GM19452 (cell line): ENCODE measurements at regions not wholly inside any gene's neighbourhood (a gene's known extent, or its start where the extent isn't known, plus 50 kb on each side); places are given as distances from the start of the nearest gene placed in this dataset.
"Not testable (repeated sequence)": the region's sequence is repeated elsewhere in the genome, so short reads cannot be mapped to it uniquely, and the experiment has no call there.

Experiments
- ATAC-seq: cut with Tn5 transposase; IDR thresholded peaks from one replicate; pipeline ENCODE4 v1.9.1; 2021; ENCODE audit not compliant: unreplicated experiment

GRCh38 chr7:131653418-131654248 lies 97.2 kb upstream of the PODXL start:
- no peak for ATAC-seq

DNA sequence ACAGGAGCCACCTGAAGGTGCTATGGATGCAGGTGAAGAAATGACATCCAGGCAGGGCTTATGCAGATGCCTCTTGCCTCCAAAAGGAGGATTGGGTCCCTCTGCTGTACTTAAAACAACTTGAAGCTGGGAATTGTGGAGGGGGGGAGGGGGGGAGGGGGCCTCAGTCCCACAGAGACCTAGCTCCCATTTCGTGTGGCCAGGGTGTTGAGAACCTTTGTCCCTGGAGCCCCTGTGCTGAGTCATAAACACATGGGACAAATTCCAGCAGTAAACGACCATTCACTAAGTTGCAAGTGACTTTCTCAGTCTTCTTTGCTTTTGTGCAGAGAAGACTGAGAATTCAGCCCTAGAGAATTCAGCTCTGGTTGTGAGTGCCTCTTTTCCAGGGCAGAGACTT lies 96.5 kb upstream of the PODXL start:
- no peak for ATAC-seq

DNA sequence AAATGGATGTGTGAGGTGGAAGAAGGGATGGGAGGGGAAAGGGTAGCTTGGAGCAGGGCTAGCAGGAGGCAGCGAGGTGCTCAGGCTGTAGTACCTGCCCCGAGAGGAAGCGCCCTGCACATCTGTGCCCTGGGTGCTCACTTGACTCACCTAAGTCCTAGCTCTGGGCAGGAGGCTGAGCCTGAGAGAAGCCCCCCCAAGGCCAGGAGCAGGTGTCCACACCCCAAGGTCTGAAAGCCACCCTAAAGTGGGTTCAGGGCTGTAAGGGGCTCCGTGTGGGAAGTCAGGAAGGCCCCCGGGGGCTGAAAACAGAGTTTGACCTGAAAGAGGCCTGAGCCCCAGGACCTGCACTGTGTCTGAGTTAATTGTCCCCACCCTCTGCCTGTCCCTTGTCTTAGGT lies 95.8 kb upstream of the PODXL start:
- no peak for ATAC-seq

GRCh38 chr7:131649879-131650278 lies 93.5 kb upstream of the PODXL start:
- no peak for ATAC-seq

- ATAC-seq, result no peak
These were observed 92.6 kb upstream of the PODXL start for GRCh38 chr7:131649003-131649541.

DNA sequence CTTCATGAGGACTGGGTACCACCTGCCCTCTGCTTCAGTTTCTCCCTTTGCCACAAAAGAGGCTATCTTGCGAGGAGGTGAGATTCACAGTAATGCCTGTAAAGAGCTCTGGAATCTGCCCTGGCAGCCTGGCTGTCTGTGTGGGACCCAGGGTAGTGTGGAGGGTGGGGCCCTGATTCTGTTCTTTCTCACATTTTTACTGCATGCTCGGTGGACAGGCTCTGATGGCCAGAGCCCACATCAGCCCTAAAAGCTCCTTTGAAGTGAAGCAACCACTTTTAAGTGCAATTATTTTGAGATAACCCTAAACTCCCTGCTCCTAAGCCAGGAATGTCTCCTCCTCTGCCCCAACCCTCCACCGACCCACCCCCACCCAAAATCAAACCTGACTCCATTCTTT lies 92.1 kb upstream of the PODXL start:
- ATAC-seq, result no peak

DNA sequence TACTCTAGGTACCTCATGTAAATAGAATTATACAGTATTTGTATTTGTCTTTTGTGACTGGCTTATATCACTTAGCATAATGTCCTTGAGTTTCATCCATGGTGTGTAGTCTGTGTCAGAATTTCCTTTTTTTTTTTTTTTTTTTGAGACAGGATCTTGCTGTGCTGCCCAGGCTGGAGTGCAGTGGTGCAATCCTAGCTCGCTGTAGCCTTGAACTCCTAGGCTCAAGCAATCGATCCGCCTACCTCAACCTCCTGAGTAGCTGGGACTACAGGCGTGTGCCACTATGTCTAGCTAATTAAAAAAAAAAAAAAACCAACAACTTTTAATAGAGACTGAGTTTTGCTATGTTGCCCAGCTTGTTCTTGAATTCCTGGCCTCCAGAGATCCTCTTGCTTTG lies 89.8 kb upstream of the PODXL start:
- ATAC-seq, result no peak

GRCh38 chr7:131642429-131642828 lies 86.0 kb upstream of the PODXL start:
- ATAC-seq, result no peak

- no peak for ATAC-seq
These were observed 84.3 kb upstream of the PODXL start for GRCh38 chr7:131640686-131641085.

- ATAC-seq, result no peak
These were observed 82.4 kb upstream of the PODXL start for GRCh38 chr7:131638641-131639430.

- no peak for ATAC-seq
These were observed 81.4 kb upstream of the PODXL start for GRCh38 chr7:131637859-131638258.

GRCh38 chr7:131636092-131636491 lies 79.7 kb upstream of the PODXL start:
- no peak for ATAC-seq

DNA sequence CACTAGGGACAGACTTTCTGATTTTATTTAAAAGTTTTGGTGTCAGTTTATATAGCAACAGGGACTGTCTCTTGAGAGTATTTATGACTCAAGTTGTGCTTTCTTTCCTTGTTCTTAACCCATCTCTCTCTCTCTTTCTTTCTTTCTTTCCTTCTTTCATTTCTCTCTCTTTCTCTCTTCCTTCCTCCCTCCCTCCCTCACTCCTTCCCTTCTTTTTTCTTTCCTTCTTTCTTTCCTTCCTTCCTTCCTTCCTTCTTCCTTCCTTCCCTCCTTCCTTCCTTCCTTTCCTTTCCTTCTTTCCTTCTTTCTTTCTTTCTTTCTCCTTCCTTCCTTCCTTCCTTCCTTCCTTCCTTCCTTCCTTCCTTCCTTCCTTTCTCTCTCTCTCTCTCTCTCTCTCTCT lies 77.8 kb upstream of the PODXL start:
- not testable (repeated sequence) for ATAC-seq

DNA sequence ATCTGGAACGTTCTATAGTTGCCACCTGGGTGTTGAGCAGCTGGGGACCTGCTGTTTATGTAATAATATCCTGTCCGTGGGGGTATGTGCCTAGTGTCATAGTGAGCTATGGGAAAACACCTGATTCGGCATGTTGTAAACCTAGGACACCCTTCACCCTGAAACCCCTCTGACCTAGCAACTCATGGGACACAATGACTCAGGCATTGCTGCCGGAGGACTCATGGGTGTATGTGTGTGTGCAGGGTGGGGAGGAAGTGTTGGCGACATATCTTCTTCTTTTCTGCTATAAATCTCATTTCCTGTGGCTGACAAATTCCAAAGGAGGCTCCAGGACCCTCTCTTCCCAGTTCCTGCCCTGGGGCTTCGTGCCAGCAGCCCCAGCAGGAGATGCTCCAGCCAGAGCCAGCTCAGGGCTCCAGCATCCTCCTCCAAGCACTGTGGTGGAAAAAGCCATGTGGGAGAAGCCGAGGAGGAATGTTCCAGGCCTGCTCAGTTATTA lies 77.0 kb upstream of the PODXL start:
- ATAC-seq, result no peak

DNA sequence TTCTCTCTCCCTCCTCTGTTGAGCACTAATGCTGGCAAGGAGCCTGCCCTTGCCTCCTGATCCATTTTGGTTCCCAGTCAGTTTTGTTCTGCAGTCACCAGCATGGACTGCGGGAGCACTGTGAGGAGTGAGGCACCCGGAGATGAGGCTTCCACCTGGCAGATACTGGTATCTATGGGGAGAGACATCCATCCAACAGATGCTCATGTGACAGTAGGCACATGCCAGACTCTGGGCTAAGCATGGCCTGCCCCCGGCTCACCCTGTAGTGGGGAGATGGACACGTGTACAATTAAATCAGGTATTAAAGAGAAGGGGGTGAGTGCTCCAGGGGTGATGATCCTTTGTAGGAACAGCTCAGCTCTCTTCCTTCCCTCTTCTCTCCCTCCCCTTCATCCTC lies 74.0 kb upstream of the PODXL start:
- ATAC-seq, result no peak

GRCh38 chr7:131629217-131629882 lies 72.9 kb upstream of the PODXL start:
- ATAC-seq, result no peak

DNA sequence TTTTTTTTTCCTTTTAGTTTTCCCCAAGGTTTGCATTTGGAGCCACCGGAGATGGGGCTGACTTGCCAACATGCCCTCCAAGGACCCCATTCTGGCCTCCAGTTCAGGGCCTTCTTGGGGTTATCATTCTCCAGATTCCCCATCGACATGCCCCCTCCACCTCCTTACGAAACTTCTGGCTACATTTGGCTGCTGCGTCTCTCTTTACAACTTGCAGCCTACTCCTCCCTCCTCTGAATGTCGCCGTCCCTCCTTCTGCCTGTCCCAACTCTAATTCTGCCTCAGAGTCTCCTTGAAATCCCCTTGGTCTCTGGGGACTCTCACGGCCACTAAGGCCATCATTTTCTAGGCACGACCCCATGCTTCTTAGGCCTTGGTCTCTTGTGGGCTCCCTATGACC lies 72.2 kb upstream of the PODXL start:
- ATAC-seq, result no peak

DNA sequence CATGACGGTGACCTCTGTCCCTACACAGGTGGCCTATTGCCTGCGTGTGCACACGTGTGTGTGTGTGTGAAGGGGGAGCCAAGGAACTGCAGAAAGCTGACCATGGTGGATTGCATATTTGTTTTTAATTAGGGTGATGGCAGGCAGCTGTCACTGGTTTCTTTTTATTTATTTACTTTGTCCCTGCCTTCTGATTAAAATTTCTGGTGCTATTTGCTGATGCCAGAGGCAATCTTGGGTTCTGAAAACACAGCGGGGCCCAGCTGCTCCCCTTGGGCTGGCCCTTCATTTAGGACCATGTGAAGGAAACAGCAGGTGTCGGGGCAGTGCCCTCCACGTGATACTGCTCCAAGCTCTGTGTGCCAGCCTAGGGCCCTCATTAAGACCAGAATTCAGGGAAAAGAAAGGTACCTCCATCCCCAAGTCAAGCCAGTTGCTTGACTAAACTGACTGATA lies 71.3 kb upstream of the PODXL start:
- no peak for ATAC-seq

DNA sequence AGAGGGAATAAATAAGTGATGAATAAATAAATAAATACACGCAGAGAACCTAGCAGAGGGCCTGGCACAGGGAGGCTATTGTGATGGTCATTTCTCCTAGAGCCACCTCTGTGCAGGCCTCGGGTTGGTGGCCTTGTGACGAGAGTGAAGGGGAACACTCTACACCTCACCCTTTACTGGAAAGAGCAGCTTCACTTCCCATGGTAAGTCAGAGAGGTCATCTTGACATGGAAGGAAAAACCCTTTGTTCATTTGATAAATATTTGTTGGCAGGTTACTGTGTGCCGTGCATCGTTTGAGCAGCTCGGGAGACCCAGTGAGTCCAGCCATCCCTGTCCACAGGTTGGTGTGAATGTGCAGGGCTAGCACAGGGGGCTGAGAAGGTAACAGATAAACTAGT lies 70.2 kb upstream of the PODXL start:
- no peak for ATAC-seq

GRCh38 chr7:131625817-131626372 lies 69.5 kb upstream of the PODXL start:
- ATAC-seq, result no peak

DNA sequence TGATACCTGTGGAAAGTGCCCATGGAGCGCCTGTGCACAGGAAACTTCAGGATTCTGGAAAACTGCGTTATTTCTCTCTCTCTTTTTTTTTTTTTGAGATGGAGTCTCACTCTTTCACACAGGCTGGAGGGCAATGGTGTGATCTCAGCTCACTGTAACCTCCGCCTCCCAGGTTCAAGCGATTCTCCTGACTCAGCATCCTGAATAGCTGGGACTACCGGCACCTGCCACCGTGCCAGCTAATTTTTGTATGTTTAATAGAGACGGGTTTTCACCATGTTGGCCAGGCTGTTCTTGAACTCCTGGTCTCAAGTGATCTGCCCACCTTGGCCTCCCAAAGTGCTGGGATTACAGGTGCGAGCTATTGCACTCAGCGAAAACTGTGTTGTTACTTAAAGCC lies 68.9 kb upstream of the PODXL start:
- not testable (repeated sequence) for ATAC-seq
